RWPE1 (cell line): ENCODE measurements at regions not wholly inside any gene's neighbourhood (a gene's known extent, or its start where the extent isn't known, plus 50 kb on each side); places are given as distances from the start of the nearest gene placed in this dataset.

Experiments
- CTCF ChIA-PET: fragments of 350-600 bp; sonication (Branson Sonifier 250); formaldehyde crosslinking; extraction: SDS; loops from one replicate; lab custom pipeline; 2021; lab: Yijun Ruan, JAX
- POLR2A ChIA-PET: fragments of 400-600 bp; formaldehyde crosslinking; extraction: SDS; loops from one replicate; lab custom pipeline; 2020; ENCODE audit warnings: antibody characterized with exemption; ENCODE audit not compliant: low non-redundant PET; lab: Yijun Ruan, JAX
- DNase-seq: peaks from one replicate; pipeline ENCODE4 v3.0.0; 2012; ENCODE audit warnings: low spot score
- H3K27ac ChIP-seq: fragments of 450-650 bp; 2 replicates; pipeline ENCODE4 v1.5.1; 2017
- TF ChIP-seq, protein P1 (sequence below): fragments of 450-650 bp; conservative IDR thresholded peaks from 2 replicates; pipeline ENCODE4 v1.5.1; 2017; ENCODE audit warnings: low read depth, mild to moderate bottlenecking

DNA sequence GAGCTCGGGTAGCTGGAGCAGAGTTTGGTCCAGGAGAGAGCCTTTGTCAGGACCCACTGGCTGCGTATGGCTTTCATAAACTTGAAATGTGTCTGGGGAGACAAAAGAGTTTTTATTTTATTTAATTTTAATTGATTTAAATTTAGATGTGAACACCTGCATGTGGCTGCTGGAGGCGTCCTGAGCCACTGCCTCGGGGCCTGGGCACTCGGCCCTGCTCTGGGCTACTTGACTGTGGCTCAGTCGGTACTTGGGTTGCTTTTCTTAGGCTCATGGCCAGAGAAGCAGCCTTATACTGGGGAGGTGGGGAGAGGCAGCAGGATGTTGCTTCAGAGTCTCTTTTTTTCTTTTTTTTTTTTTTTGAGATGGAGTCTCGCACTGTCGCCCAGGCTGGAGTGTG is 661.8 kb upstream of the HS6ST1 start:
- TF ChIP-seq, protein P1, sequence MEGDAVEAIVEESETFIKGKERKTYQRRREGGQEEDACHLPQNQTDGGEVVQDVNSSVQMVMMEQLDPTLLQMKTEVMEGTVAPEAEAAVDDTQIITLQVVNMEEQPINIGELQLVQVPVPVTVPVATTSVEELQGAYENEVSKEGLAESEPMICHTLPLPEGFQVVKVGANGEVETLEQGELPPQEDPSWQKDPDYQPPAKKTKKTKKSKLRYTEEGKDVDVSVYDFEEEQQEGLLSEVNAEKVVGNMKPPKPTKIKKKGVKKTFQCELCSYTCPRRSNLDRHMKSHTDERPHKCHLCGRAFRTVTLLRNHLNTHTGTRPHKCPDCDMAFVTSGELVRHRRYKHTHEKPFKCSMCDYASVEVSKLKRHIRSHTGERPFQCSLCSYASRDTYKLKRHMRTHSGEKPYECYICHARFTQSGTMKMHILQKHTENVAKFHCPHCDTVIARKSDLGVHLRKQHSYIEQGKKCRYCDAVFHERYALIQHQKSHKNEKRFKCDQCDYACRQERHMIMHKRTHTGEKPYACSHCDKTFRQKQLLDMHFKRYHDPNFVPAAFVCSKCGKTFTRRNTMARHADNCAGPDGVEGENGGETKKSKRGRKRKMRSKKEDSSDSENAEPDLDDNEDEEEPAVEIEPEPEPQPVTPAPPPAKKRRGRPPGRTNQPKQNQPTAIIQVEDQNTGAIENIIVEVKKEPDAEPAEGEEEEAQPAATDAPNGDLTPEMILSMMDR, result no peak
- ChIA-PET CTCF (no interaction called here), POLR2A (no interaction called here)

DNA sequence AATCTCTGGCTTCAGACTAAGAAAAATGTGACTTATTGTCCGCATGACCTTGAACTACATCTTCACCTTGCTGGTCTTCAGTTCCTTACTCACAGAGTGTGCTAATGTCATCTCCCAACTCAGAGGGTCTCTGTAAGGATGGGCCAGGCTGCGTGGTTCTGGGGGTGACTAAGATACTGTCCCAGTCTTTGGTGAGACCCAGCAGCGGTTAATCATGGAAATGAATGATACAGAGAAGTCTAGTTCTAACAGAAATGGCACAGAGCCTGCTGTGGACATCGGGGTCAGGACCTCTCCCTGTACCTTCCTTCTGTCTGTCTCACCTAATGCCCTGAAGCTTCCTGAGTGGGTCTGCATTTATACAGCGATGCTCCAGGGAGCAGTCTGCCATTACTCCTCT is 662.7 kb upstream of the HS6ST1 start:
- CTCF ChIA-PET, result no interaction called here
- no peak overlapping the region for H3K27ac ChIP-seq
- DNase-seq, result no peak
- TF ChIP-seq, protein P1, result no peak
- POLR2A ChIA-PET, result no interaction called here

More for the DNA sequence above, 661.8 kb upstream of the HS6ST1 start:
- no peak for DNase-seq
- H3K27ac ChIP-seq, result no peak overlapping the region

DNA sequence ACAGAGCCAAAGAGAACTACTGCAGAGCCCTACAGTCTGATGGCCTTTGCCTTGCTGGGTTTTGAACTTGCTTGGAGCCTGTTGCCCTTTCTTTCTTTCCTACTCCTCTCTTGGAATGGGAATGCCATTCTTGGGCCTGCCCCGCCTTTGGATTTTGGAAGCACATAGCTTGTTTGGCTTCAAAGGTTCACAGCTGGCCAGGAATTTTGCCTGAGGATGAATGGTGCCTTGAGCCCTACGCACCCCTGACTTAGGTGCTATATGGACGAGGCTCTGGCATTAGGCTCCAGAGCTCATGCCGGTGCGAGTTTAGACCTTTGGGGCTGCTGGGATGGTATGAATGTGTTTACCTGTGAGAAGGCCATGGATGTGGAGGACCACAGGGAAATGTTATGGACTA is 663.3 kb upstream of the HS6ST1 start:
- POLR2A ChIA-PET, result no interaction called here
- TF ChIP-seq, protein P1, result no peak
- CTCF ChIA-PET, result no interaction called here
- DNase-seq, result no peak
- H3K27ac ChIP-seq, result no peak overlapping the region

DNA sequence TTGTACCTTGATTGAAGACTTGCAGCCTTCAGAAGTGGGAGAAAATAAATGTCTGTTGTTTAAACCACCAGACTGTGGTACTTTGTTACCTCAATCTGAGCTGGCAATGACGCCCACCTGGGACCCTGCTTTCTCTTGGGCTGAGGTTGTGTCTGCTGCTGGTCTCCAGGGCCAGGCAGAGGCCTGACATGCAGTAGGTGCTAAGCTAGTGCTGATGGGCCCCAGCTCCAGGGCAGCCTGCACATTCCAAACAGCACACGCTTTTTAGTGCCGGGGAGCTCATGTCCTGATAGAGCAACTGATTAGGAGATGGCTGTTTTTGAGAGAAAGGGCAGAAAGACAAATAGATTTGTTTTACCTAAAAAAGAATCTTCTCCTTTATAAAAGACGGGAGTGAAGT is 664.0 kb upstream of the HS6ST1 start:
- CTCF ChIA-PET, result interaction anchor here (0.6 kb wide), 1 partner anchor 246 kb away, joined by 3 read pairs; no protein-coding TSS in a partner anchor
- POLR2A ChIA-PET, result no interaction called here
- TF ChIP-seq, protein P1, result no peak
- no peak for DNase-seq
- no peak overlapping the region for H3K27ac ChIP-seq

DNA sequence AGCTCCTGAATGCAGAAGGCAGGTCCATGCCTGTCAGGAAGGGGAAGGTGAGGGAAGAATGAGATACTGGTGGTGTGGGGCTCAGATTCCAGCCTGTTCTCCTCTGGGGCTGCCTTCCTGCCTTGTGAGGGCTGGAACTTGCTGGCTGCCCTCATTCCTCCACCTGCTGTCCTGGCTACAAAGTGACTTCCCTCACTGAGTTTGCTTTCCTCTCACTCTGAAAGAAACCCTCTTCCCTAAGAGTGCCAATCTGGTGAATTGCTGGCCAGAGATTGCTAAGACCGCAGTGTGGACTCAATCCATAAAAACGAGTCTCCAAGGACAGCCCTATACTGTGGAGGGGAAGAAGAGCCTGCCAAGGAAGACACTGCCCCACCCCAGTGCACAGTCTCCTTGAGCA is 664.4 kb upstream of the HS6ST1 start:
- DNase-seq, result no peak
- TF ChIP-seq, protein P1, result no peak
- POLR2A ChIA-PET, result no interaction called here
- CTCF ChIA-PET, result interaction anchor here (0.6 kb wide), 1 partner anchor 246 kb away, joined by 3 read pairs; no protein-coding TSS in a partner anchor
- no peak overlapping the region for H3K27ac ChIP-seq

DNA sequence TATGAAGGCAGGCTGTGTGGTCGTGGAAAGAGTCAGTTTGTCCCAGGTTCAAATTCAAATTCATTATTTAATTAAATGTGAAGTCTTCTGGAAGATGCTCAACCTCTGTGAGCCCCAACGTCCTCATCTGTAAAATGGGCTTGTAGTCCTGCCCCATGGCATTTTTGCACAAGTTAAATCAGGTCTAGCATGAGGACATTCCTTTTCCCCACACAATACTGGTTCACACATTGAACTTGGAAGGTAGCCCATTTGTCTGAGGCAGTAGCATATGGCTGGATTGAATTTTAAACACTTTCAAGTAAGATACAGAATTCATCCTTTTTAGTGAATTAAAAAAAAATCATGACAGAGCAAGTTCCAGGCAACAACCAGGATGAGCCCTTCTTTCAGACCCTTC is 665.4 kb upstream of the HS6ST1 start:
- ChIA-PET POLR2A (no interaction called here), CTCF (interaction anchor here (0.7 kb wide), 1 partner anchor 801 kb away, joined by 3 read pairs; no protein-coding TSS in a partner anchor)
- TF ChIP-seq, protein P1, result no peak
- no peak overlapping the region for H3K27ac ChIP-seq
- no peak for DNase-seq
